ENCODE measurements at regions not wholly inside any gene's neighbourhood (a gene's known extent, or its start where the extent isn't known, plus 50 kb on each side); places are given as distances from the start of the nearest gene placed in this dataset.
"Not testable (repeated sequence)": the region's sequence is repeated elsewhere in the genome, so short reads cannot be mapped to it uniquely, and the experiment has no call there.

- TF ChIP-seq ZNF549 (tag by site-specific recombination; IDR thresholded peaks at IDR 0.05); CTCF (tag by site-specific recombination; IDR thresholded peaks at IDR 0.05); ZBTB7A (tag by site-specific recombination; IDR thresholded peaks at IDR 0.05; ENCODE audit: low read depth); ZNF24 (tag by site-specific recombination; IDR thresholded peaks at IDR 0.05); ZFP41 (tag by site-specific recombination; IDR thresholded peaks at IDR 0.05; ENCODE audit: borderline replicate concordance); PBX3 (CRISPR knock-in tag; IDR thresholded peaks at IDR 0.05); PRDM10 (tag by site-specific recombination; IDR thresholded peaks at IDR 0.05); REST (tag by site-specific recombination; IDR thresholded peaks at IDR 0.05); ZNF529 (tag by site-specific recombination; IDR thresholded peaks at IDR 0.05; ENCODE audit: insufficient replicate concordance); ZNF18 (tag by site-specific recombination; IDR thresholded peaks at IDR 0.05); ZNF777 (tag by site-specific recombination; IDR thresholded peaks at IDR 0.05; ENCODE audit: borderline replicate concordance): not testable (repeated sequence)
Observed at GRCh38 chr16:87155315-87155714, 161.9 kb downstream of the C16orf95 start.
